Anterior cingulate cortex (tissue), 58 donors: ENCODE measurements at regions not wholly inside any gene's neighbourhood (a gene's known extent, or its start where the extent isn't known, plus 50 kb on each side); places are given as distances from the start of the nearest gene placed in this dataset.

Source experiments
- DNase-seq, 58 donors: peaks; one replicate each; lab custom pipeline; 2025; lab: John Stamatoyannopoulos, UW

DNA sequence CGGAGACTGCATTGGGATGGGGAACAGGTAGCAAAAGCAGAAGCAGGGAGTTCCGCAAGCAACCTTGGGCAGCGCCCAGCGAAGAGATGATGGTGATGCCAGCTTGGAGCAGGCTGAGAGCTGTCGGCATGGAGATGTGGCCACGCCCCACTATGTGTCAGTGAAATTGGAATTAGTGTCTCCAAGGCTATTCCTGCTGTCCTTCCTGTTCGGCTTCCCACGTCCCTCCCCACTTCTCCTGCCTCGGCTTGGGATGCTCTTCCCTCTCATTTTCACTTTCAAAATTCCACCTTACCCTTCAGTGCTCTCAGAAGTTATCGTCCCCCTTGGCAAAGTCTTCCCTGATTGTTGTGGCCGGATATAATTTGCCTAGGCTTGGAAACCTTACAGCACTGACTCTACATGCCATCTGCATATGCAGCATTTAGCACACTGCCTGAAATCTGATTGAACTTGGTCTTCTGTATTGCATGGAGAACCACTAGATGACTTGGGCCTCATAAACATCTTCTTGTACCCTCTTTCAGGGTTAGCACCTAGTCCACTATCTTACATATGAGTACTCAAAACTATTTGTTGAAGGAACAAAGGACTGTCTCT is 270.7 kb upstream of the RUNX1 start:
- DNase-seq, result no peak

DNA sequence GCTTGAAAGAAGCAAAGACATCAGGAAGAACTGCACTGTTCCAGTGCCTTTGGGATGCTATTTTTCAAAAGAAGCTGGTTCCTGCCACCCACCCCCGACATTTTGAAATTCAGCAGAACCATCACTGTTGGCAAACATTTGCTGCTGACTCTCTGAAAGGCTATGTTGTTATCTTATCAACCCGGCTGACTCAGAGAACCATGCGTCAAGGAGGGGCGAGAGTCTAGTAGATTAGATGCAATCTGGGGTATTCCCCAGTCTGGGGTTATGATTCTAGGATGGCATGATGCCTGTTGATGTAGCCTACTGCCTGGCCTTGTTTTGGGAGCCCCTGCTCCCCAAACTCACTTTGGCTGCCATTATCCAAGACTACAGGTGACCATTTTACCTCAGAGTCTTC is 267.8 kb upstream of the RUNX1 start:
- DNase-seq, result no peak

DNA sequence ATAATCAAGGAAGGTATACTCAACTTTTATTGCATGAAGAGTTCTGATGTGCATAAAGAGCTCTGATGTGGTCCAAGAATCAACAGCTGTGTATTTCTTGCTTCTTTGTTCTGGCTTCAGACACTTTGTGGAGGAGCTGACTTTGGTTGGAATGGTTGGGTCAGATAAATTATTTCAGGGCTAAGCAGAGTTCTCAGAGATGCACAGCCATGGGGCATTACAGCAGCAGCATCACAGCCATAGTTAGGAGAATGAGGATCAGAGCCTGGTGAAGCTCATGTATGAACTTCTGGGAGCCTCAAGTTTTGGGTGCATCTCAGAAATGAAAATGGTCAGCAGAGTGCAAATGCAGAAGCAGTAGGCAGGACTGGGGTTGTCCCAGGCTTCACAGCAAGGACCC is 267.4 kb upstream of the RUNX1 start:
- DNase-seq, result no peak

DNA sequence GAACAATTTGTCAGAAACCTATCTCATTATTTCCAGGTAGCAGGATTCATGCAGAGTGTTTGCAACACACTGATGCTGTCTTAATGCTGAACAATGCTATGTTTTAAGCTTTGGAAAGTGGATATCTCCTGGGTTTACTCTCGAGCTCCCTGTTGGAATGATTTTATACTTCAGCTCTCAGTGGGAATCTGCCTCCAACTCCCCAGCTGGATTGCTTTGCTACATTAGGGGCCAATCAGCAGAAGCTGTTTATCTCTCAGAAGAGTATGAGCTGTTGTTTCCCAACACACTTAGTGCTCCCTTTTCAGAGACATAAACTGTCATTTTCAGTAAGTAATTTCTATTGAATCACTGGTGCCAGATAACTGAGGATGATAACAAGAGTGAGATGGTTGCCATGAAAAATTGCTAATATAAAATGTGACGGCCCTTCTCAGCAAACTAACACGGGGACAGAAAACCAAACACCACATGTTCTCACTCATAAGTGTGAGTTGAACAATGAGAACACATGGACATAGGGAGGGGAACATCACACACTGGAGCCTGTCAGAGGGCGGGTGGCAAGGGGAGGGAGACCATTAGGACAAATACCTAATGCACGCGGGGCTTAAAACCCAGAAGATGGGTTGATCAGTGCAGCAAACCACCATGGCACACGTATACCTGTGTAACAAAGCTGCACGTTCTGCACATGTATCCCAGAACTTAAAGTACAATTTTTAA is 265.9 kb upstream of the RUNX1 start:
- DNase-seq, result no peak

DNA sequence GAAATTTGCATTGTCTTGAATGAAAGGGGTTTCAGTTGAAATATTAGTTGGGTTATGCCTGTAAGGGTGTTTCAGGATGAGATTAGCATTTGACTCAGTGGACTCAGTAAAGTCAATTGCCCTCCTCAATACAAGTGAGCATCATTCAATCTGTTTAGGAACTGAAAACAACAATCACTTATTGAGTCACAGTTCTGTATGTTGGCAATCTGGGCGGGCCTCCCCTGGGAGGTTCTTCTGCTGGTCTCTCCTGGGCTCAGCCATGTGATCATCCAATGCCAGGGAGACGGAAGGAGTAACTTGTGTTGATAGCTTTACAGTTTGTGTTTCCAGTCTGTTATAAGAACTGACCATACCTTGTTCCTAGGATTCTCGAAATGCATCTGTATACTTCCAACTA is 262.9 kb upstream of the RUNX1 start:
- no peak for DNase-seq

DNA sequence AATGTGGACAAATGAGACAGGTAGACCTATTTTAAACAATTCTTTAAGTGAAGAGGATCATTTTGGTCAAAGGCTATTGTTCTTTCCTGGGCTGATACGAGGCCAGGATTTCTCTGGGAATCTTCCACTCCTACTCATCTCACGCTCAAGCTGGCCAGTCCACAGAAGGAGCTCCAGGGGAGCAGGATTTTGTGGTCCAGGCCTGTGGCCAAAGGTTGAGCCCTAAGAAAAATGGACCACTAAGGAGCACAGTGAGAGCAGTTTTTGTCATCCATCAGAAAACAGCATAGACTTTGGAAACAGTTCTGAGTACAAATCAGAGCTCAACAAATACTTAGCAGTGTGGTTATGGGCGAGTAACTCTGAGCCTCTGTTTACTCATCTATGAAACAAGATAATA is 260.2 kb upstream of the RUNX1 start:
- DNase-seq, result no peak

DNA sequence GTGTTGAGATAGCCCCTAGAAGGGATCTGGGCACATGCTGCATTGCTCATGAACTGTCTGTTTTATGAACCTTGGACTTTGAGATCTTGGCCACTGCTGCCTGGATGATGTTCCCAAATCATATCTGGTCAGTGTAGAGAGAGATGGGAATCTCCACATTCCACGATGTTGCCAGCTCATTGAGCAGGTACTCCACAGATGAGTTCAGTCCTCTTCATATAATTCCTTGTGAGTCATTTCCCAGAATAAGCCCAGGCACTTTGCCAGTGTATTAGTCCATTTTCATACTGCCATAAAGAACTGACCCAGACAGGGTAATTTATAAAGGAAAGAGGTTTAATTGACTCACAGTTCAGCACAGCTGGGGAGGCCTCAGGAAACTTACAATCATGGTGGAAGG is 254.0 kb upstream of the RUNX1 start:
- DNase-seq, result no peak

DNA sequence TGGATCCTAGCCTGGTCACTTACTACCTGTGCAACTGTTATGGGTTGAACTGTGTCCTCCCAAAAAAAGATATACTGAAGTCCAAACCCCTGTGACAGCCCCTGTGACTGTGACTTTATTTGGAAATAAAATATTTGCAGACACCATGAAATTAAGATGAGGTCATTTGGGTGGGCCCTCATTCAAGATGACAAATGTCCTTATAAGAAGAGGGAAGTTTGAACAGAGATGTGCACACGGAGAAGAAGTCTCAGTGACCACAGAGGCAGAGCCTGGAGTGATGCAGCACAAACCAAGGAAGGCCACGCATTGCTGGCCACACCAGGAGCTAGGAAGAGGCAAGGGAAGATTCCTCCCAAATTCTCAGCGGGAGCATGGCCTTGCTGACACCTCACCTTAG is 249.7 kb upstream of the RUNX1 start:
- no peak for DNase-seq

DNA sequence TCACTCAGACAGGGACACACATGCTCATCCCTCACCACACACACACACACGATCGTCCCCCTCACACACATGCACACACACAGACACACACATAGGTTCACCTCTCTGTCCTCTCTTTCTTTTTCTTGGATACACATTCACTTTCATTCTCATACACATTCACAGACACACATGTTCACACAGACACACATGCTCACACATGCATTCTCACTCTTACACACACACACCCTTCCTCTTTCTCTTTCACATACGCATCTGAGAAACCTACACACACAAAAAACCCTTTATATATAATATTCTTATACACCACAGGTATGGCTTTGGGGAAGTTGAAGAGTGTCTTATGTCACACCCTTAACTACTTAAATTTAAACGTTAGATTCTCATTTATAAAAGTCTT is 248.6 kb upstream of the RUNX1 start:
- no peak for DNase-seq

DNA sequence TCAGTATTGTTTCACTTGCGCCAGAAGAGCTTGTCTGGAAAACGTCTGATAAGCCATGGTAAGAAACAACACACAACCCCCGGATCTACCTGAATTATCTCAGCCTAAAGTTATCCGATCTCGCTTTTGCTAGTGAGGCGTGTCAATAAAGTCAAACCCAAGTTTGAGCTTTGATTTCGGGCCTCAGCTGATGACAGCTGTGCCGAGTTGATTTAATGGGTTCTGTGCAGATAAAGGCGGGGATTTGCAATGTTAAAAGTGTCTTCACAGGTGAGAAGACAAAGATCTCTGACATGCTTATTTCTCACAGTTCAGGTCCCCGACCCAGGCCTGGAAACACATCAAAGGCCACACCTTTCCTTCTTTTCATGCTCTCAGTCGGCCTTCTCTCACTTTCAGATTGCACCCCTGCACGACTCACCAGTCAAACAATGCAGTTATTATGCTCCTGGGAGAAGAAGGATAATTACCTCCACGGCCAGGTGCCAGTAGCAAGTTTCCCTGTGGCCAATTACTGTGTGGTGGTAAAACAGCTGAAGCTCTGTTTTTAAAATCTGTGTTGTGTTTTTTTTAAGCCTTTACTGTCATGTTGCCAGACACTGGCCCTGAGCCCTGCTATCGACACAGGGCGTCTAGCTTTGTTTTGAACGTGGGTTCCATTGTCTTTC is 245.3 kb upstream of the RUNX1 start:
- no peak for DNase-seq

DNA sequence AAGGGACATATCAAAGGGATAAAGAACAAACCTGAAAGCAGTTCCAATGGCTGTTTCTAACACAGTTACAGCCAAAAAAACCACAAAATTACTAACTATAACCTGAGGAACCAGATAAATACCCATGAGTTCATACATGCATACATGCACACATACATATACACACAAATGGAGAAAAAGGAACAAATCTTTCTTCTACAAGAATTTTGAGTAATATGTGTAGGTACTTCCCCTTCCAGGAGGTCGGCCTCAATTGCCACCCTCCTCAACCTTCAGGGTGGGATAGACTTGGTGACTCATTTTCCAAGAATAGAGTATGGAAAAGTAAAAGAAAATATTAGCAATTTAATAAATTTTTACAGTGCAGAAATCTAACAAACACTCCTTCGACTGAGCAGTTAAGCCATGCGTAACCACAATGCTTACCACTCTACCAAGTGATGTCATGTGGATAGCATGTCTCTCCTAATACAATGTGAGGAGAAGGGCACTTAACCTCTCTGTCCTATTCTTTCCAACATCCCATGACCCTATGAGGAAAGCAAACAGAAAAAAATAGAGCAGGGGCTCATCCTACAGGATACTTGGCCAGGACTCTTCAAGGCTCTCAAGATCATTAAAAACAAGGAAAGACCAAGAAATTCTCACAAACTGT is 243.0 kb upstream of the RUNX1 start:
- no peak for DNase-seq

DNA sequence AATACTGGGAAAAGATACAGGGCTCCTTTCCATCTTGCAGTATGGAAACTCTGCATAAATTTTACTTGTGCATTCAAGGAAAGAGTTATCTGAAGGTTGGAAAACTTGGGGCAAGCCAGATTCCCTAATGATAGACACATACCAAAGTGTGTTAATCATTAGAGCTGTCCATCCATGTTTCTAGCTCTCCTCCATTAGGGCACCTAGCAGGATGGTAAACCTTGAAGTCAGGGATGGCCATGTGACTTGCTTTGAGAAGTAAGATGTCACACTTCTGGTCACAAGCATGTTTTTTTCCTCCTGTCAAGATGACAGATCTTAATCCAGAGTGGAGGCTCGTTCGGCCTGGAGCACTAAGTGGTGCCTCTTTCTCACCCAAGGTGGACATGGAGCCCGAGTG is 241.9 kb upstream of the RUNX1 start:
- no peak for DNase-seq

DNA sequence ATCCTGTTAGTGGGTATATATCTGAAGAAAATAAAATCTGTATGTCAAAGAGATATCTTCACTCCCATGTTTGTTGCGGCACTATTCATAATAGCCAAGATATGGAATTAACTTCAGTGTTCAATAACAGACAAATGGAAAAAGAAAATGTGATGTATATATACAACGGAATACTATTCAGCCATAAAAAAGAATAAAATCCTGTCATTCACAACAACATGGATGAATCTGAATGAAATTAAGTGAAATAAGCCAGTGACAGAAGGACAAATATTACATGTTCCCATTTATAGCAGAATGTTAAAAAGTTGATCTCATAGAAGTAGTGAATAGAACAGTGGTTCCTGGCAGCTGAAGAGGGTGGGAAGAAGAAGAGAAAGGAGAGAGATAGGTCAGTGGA is 239.1 kb upstream of the RUNX1 start:
- DNase-seq, result no peak

DNA sequence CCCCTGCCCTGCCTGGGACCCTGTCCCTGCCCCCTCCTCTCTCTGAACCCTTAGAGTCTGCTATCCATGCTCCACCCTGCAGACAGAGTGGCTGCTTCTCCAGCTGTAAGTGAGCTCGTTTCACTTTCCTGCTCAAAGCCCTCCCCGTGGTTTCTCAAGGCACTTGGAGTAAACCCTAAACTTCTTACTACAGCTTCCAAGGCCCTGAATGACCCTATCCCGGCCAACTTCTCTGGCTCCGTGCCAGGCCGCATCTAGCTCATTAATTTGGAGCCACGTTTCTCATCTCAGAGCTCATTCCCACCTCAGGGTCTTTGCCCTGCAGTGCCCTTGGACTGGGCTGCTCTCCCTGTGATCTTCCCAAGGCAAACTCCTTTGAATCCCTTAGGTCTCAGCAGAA is 235.1 kb upstream of the RUNX1 start:
- DNase-seq, result peak in 1 of 58 donors; percentile 3

DNA sequence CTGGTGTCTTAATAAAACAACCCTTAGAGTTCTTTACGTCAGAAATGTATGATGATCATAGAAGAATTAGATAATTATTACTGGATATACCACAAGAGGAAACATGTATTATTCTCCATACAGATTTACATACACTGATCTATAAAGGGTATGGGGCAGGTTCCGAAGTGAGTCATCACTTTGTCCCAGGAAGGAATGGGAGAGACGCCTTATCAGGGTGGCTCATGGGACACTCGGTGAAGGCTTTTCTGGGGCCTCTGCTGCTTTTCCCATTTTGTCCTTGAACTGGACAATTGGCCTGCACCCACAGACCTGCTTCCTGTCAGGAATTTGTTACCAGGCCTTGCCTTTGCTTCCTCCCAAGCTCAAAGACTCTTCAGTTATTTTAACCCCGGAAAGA is 233.8 kb upstream of the RUNX1 start:
- no peak for DNase-seq

DNA sequence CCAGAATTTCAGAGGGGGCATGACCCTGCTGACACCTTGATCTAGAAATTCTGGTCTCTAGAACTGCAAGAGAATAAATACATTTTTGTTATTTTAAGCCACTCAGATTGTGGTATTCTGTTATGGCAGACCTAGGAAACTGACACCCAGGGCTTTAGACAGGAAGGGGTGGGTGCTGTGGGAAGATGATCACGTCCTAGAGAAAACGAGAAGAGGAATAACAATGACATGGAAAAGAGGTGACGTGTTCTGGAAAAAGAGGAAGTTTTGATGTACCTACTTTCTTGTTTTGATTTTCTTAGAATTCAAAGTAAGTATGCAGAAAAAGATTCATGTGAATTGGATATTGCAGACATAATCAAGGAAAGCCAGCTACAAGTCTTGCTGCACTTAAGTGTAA is 232.9 kb upstream of the RUNX1 start:
- no peak for DNase-seq

DNA sequence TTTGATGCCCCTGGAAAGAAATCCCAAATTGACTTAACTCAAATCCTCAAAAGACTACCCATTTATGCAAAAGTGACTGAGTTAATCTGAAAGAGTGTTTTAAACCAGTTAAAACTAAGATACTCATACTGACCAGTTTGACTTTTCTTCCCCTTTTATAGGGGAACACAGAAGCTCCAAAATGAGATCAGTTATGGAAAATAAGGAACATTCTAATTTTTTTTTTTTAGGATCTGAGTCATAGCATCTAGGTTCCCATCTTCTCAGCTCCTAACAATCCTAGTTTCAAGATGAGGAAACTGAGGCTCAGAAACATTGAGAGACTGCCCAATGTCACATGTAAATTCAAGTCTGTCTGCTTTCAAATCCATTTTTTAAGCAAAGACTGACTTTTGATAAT is 231.1 kb upstream of the RUNX1 start:
- DNase-seq, result no peak

DNA sequence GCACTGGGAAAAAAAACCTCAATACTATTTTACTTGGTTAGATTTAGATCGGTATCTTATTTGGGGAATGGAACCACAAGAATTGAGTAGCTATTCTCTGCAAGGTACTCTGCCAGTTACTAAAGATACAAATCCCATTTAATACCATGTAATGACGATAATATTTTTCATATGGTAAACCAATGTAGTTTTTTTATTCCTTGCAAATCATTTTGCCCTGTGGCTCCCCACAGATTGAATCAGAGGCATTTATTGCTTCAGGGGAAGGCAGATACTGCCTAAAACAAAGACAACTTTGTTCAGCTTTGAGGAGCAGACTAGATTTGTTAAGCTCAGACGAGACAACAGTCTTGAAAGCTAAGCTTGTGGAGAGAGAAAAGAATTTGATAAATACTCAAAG is 226.7 kb upstream of the RUNX1 start:
- no peak for DNase-seq

DNA sequence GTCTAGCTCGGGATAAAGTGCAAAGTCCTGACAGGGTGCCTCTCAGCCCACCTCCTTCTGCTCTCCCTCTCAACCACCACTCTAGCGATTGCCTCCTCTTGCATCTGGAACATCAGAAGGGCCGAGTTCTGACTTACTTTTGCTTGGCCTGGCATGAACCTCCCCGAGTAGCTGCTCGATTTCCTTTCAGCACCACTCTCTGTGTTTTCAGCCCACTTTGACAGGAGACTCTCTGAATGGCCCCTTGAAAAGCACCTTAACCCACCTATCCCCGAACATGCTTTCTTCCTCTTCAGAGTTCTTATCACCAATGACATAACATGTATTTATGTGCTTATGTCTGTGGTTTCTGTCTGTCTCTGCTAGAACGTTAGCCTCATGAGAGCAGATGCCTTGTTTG is 225.8 kb upstream of the RUNX1 start:
- no peak for DNase-seq

DNA sequence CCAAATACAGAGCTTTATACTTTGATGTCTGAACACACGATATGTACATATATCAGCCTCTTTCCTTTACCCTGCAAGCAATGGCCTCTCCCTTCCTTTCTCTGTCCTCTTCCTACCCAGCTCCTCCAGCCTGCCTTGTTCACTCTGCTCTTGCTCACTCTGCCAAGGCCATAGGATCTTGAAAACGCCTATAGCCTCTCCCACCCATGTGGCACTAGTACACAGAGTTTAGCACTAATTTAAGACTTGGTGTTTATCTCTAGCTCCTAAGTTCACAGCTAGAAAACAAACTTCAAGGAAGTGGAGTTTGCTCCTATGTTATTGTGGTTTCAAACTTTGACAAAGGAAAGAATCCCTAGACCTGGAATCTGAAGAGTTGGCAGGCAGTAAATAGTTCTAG is 225.0 kb upstream of the RUNX1 start:
- no peak for DNase-seq

DNA sequence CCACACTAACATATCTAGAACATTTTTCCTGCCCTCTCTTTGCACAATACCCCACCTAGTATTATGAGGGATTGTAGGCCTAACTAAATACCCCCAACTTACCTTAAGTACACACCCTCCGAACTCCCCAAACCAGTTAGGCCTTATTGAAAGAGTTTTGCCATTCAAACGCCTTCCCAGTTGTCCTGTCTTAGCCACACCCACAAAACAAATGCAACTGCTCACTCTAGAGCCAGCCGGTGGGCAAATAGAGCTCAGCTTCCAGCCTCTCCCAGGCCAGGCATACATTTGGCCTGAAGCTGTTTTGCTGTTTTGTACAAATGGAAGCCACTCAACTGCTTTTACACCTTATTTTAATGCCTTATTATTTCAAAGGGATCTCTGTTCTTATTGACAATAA is 224.2 kb upstream of the RUNX1 start:
- no peak for DNase-seq
